HEK293T (cell line): ENCODE measurements at regions not wholly inside any gene's neighbourhood (a gene's known extent, or its start where the extent isn't known, plus 50 kb on each side); places are given as distances from the start of the nearest gene placed in this dataset.

Source experiments
- CTCF ChIA-PET: fragments of 350-600 bp; formaldehyde crosslinking; extraction: SDS; loops from one replicate; lab custom pipeline; 2021; ENCODE audit warnings: antibody characterized with exemption, inconsistent platforms; lab: Yijun Ruan, JAX
- POLR2A ChIA-PET: fragments of 350-600 bp; formaldehyde crosslinking; extraction: SDS; loops from one replicate; lab custom pipeline; 2020; ENCODE audit warnings: antibody characterized with exemption, inconsistent platforms; lab: Yijun Ruan, JAX
- DNase-seq: peaks from one replicate; pipeline ENCODE4 v3.0.0; 2012; ENCODE audit warnings: mixed read lengths; ENCODE audit errors: extremely low spot score
- ARNT ChIP-seq: fragments of 450-650 bp; IDR thresholded peaks from 2 replicates; pipeline ENCODE4 v1.6.1; 2017; ENCODE audit warnings: mild to moderate bottlenecking
- BHLHE40 ChIP-seq: fragments of 450-650 bp; IDR thresholded peaks from 2 replicates; pipeline ENCODE4 v1.6.1; 2016; ENCODE audit warnings: mild to moderate bottlenecking, moderate library complexity, borderline replicate concordance
- CTBP1 ChIP-seq: fragments of 450-650 bp; IDR thresholded peaks from 2 replicates; pipeline ENCODE4 v1.6.1; 2016; ENCODE audit warnings: borderline replicate concordance
- ELF4 ChIP-seq: fragments of 450-650 bp; IDR thresholded peaks from 2 replicates; pipeline ENCODE4 v1.6.1; 2017; ENCODE audit warnings: antibody characterized with exemption
- FOXA1 ChIP-seq: fragments of 450-650 bp; IDR thresholded peaks from 2 replicates; pipeline ENCODE4 v1.6.1; 2016; ENCODE audit warnings: mild to moderate bottlenecking
- FOXK2 ChIP-seq: fragments of 450-650 bp; IDR thresholded peaks from 2 replicates; pipeline ENCODE4 v1.6.1; 2016; ENCODE audit warnings: mild to moderate bottlenecking
- FOXM1 ChIP-seq: fragments of 450-650 bp; IDR thresholded peaks from 2 replicates; pipeline ENCODE4 v1.6.1; 2017; ENCODE audit warnings: mild to moderate bottlenecking, borderline replicate concordance
- HDGF ChIP-seq: fragments of 450-650 bp; IDR thresholded peaks from 2 replicates; pipeline ENCODE4 v1.6.1; 2017; ENCODE audit warnings: antibody characterized with exemption, borderline replicate concordance
- L3MBTL2 ChIP-seq: fragments of 450-650 bp; conservative IDR thresholded peaks from 2 replicates; pipeline ENCODE4 v1.6.1; 2016; ENCODE audit warnings: mild to moderate bottlenecking
- LEF1 ChIP-seq: fragments of 450-650 bp; IDR thresholded peaks from 2 replicates; pipeline ENCODE4 v1.6.1; 2017; ENCODE audit warnings: mild to moderate bottlenecking, borderline replicate concordance
- NFRKB ChIP-seq: fragments of 450-650 bp; IDR thresholded peaks from 2 replicates; pipeline ENCODE4 v1.6.1; 2016; ENCODE audit warnings: mild to moderate bottlenecking, moderate library complexity
- SP1 ChIP-seq: fragments of 450-650 bp; IDR thresholded peaks from 2 replicates; pipeline ENCODE4 v1.6.1; 2017
- SUZ12 ChIP-seq: fragments of 450-650 bp; IDR thresholded peaks from 2 replicates; pipeline ENCODE4 v1.6.1; 2016; ENCODE audit warnings: mild to moderate bottlenecking
- TARDBP ChIP-seq: fragments of 450-650 bp; IDR thresholded peaks from 2 replicates; pipeline ENCODE4 v1.6.1; 2016
- ZNF384 ChIP-seq: fragments of 450-650 bp; IDR thresholded peaks from 2 replicates; pipeline ENCODE4 v1.6.1; 2016
- TF ChIP-seq, protein P1 (sequence below): fragments of 450-650 bp; IDR thresholded peaks from 2 replicates; pipeline ENCODE4 v1.6.1; 2016

DNA sequence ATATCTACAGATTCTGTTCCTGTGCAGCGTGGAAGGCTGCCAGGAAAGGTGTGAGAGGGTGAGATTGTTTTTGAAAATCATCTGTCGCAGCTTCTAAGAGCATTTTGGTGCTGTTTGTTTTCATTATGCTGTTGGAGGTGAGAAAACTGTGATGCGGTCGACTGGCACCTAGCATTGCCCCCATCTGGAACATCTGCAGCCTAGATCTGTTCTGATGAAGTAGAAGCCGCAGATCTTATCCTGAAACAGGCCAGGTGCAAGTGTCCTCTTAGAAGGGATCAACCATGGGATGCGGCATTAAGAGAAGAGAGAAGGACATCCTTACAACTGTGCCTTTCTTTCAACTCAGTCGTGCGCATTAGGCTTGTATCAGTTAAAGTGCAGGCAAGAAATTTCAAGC is 167.3 kb downstream of the CDH26 start:
- no peak for DNase-seq
- ChIA-PET POLR2A (no interaction called here), CTCF (no interaction called here)
- no peak for TF ChIP-seq FOXA1

DNA sequence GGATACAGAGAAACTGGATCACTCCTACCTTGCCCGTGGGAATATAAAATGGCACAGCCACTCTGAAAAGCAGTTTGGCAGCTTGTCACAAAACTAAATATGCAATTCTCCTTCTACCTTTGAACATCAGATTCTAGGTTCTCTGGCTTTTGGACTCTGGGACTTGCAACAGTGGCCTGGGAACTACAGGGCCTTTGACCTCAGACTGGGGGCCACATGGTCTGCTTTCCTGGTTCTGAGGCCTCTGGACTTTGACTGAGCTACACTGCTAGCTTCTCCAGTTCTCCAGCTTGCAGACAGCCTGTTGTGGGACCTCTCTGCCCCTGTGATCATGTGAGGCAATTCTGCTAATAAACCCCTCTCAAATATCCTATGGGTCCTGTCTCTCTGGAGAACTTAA is 168.8 kb downstream of the CDH26 start:
- ChIA-PET CTCF (no interaction called here), POLR2A (no interaction called here)
- no peak for TF ChIP-seq FOXK2
- TF ChIP-seq ELF4 = no peak
- DNase-seq = no peak

DNA sequence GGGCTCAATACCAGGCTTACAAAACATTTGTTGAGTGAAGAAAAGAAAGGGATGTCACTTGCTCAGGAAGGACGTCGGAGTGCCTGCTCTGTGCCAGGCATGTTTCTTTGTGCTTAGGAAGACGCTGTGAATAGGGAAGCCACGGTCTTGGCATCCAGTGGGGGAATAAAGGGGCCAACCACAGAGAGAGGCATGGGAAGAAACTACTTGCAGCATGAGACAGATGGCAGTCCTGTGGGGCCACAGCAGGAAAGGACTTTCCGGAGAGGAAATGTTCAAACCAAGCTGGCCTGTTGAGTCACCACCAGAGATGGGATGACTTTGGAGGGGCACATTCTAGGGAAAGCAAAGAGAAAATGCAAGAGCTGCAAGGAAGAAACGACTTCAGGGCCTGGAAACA is 173.2 kb downstream of the CDH26 start:
- ChIA-PET CTCF (no interaction called here), POLR2A (no interaction called here)
- no peak for DNase-seq
- no peak for TF ChIP-seq FOXK2
- TF ChIP-seq L3MBTL2 = no peak
- TF ChIP-seq FOXM1 = no peak
- no peak for TF ChIP-seq CTBP1
- TF ChIP-seq ELF4 = no peak
- no peak for TF ChIP-seq ARNT
- no peak for TF ChIP-seq NFRKB
- TF ChIP-seq SP1 = no peak
- no peak for TF ChIP-seq SUZ12
- TF ChIP-seq TARDBP = no peak
- TF ChIP-seq BHLHE40 = no peak

DNA sequence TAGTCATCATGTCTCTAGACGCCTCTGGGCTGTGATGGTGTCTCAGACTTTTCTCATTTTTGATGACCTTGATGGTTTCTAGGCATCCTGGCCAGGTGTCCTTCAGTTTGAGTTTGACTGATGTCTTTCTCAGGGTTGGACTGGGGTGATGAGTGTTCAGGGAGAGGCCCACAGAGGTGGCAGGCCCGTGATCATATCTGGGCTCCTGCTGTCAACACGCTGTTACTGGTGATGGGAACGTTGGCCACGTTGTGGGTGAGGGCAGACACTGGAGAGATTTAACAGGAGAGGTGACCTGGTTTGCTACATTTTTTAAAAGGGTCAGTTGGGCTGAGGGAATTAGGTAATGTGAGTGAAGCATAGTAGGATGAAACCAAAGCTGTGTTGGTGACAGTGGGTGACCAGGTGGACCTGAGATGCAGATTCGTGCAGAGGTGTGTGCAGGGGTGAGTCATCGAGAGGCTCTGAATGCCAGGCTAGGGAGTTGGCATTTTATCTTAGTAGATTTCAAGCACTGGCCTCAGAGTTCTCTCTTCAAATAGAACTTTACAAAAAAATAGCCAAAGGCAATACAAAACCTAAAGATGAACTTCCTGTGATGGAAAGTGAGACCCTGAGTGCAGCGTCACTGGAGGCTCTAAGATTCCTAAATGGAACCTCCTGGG is 174.1 kb downstream of the CDH26 start:
- ChIA-PET CTCF (no interaction called here), POLR2A (no interaction called here)
- TF ChIP-seq FOXM1 (no peak), BHLHE40 (no peak), CTBP1 (no peak), LEF1 (no peak), FOXA1 (no peak), ELF4 (no peak), ZNF384 (no peak), L3MBTL2 (no peak)
- DNase-seq = no peak

DNA sequence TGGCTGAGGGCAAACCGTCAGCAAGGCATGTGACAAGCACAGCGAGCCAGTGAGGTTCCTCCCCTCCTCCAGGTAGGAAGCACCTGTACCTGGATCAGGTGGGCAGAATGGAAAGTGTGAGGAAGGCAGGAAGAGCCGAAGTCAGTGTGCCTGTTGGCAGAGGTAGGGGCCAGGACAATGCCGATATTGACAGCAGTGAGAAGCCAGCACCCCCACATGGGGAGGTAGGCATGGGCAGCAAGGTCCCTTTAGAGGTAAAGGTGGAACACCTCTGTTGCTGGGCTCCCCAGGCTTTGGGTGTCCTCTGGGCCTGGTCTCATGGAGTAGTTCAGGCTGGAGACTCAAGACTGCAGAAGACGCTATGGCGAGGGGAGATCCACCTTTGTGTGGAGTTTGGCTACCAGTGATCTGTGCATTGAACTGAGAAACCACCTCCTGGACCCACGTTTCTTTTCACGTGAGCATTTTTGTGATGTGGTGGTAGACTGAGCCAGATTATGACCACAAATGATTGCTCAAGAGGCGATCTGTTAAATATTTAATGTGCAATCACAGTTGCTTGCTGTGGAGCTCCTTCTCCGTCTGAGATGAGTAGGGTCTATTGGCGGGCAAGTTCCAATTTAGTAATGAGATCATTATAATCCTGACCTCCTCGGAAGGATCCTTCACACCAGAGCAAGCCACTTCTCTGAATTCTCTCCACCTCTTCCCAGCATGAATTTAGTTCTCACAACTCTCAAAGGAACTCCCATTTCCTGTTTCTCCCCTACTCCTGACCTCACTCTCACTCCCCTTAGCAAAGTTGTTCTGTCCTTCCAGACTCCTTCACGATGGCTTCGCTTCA is 174.8 kb downstream of the CDH26 start:
- no peak for DNase-seq
- TF ChIP-seq FOXM1 (no peak), HDGF (no peak), CTBP1 (no peak), TARDBP (no peak), ARNT (no peak), FOXK2 (no peak), LEF1 (no peak), ELF4 (no peak)
- TF ChIP-seq, protein P1, sequence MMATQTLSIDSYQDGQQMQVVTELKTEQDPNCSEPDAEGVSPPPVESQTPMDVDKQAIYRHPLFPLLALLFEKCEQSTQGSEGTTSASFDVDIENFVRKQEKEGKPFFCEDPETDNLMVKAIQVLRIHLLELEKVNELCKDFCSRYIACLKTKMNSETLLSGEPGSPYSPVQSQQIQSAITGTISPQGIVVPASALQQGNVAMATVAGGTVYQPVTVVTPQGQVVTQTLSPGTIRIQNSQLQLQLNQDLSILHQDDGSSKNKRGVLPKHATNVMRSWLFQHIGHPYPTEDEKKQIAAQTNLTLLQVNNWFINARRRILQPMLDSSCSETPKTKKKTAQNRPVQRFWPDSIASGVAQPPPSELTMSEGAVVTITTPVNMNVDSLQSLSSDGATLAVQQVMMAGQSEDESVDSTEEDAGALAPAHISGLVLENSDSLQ = no peak
- POLR2A ChIA-PET = no interaction called here
- CTCF ChIA-PET = no interaction called here

DNA sequence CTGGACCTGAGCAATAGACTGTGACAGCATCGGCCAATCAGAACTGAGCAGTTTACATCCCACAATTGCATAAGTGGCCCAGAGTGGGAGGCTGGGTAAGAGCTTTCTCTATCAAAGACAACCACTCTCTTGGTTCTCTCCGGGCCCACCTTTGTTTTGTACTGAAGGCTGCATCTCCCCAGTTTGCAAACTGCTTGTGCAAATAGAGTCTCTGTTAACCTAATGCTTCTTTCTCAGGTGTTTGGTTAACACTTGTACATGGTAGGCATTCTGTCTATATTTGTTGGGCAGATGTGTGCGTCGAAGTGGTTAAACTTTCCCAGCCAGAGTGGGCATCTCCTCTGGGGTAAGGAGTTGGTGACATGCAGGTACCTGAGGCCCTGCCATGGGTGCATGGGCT is 177.1 kb downstream of the CDH26 start:
- POLR2A ChIA-PET = no interaction called here
- CTCF ChIA-PET = no interaction called here
- TF ChIP-seq FOXK2 = no peak
- no peak for TF ChIP-seq TARDBP
- no peak for TF ChIP-seq FOXA1
- no peak for TF ChIP-seq ARNT
- no peak for TF ChIP-seq L3MBTL2
- TF ChIP-seq, protein P1 = no peak
- no peak for TF ChIP-seq NFRKB
- TF ChIP-seq HDGF = no peak
- TF ChIP-seq ZNF384 = no peak
- TF ChIP-seq ELF4 = no peak
- TF ChIP-seq SP1 = no peak
- TF ChIP-seq BHLHE40 = no peak
- no peak for DNase-seq

DNA sequence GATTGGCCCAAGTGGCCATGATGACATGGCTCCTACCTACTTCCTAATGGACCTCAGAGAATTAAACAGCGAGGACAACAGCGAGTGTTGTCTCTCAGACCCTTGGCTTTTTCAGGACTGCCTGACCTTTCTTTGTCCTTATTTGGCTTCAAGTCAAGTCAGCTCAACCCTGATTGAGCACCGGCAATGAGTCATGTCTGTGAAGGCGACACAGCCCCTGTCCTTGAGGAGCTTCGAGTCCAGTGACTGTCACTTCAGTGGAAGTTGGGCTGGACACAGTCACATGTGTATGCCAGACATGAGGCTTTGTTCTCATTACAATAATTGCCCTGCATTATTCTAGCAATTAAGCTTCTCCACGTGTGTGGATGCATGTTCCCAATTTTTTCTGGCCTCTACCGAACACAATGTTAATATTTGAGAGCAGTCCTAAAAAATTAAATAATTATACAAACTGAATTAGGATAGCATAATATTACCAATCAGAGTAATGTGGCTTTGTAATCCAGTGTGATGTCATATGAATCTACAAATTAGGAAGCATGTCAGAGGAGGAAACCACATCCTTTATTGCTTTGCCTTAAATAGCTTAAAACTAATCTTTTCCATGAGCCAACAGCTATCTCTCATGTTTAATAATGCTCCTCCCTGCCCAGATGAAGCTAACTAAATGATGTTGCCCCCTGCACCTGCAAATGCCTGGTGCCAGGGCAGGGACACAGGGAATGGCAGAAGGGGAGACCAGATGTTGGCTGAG is 178.6 kb downstream of the CDH26 start:
- CTCF ChIA-PET = no interaction called here
- POLR2A ChIA-PET = no interaction called here
- DNase-seq = no peak
- TF ChIP-seq HDGF = no peak
- TF ChIP-seq TARDBP = no peak
- TF ChIP-seq LEF1 = no peak
